GM19238 (cell line): ENCODE measurements at regions not wholly inside any gene's neighbourhood (a gene's known extent, or its start where the extent isn't known, plus 50 kb on each side); places are given as distances from the start of the nearest gene placed in this dataset.
A peak's percentile ranks its signal among the peaks of the same experiment; 100 is the strongest.

ENCODE experiments used
- DNase-seq: peaks from one replicate; pipeline ENCODE4 v3.0.0; 2011; ENCODE audit warnings: low spot score; ENCODE audit not compliant: insufficient read length

GRCh38 chr6:26285143-26286134 is 79.6 kb upstream of the BTN3A2 start:
- DNase-seq = peak; percentile 43

- no peak for DNase-seq
These were observed 78.7 kb upstream of the BTN3A2 start for GRCh38 chr6:26286168-26286877.

GRCh38 chr6:26288155-26288554 is 76.8 kb upstream of the BTN3A2 start:
- DNase-seq = no peak

- DNase-seq = no peak
These were observed 74.1 kb upstream of the BTN3A2 start for GRCh38 chr6:26290941-26291340.

GRCh38 chr6:26292709-26293108 is 72.3 kb upstream of the BTN3A2 start:
- DNase-seq = no peak

- no peak for DNase-seq
These were observed 70.7 kb upstream of the BTN3A2 start for GRCh38 chr6:26294302-26294701.

- no peak for DNase-seq
These were observed 69.1 kb upstream of the BTN3A2 start for GRCh38 chr6:26295691-26296555.

- no peak for DNase-seq
These were observed 68.5 kb upstream of the BTN3A2 start for GRCh38 chr6:26296556-26296856.

- no peak for DNase-seq
These were observed 67.9 kb upstream of the BTN3A2 start for GRCh38 chr6:26296857-26297648.

GRCh38 chr6:26299286-26300042 is 65.5 kb upstream of the BTN3A2 start:
- DNase-seq = no peak

- no peak for DNase-seq
These were observed 65.0 kb upstream of the BTN3A2 start for GRCh38 chr6:26300043-26300331.

GRCh38 chr6:26300359-26300758 is 64.6 kb upstream of the BTN3A2 start:
- DNase-seq = no peak

- DNase-seq = no peak
These were observed 64.2 kb upstream of the BTN3A2 start for GRCh38 chr6:26300828-26301227.

GRCh38 chr6:26301638-26302037 is 63.4 kb upstream of the BTN3A2 start:
- DNase-seq = no peak

- DNase-seq = no peak
These were observed 61.9 kb upstream of the BTN3A2 start for GRCh38 chr6:26302941-26303559.

- no peak for DNase-seq
These were observed 60.7 kb upstream of the BTN3A2 start for GRCh38 chr6:26304213-26304796.

- DNase-seq = no peak
These were observed 60.0 kb upstream of the BTN3A2 start for GRCh38 chr6:26304797-26305640.

- DNase-seq = no peak
These were observed 59.4 kb upstream of the BTN3A2 start for GRCh38 chr6:26305641-26305969.

- no peak for DNase-seq
These were observed 58.8 kb upstream of the BTN3A2 start for GRCh38 chr6:26306232-26306631.
